ENCODE measurements at regions not wholly inside any gene's neighbourhood (a gene's known extent, or its start where the extent isn't known, plus 50 kb on each side); places are given as distances from the start of the nearest gene placed in this dataset.
"Not testable (repeated sequence)": the region's sequence is repeated elsewhere in the genome, so short reads cannot be mapped to it uniquely, and the experiment has no call there.

DNA sequence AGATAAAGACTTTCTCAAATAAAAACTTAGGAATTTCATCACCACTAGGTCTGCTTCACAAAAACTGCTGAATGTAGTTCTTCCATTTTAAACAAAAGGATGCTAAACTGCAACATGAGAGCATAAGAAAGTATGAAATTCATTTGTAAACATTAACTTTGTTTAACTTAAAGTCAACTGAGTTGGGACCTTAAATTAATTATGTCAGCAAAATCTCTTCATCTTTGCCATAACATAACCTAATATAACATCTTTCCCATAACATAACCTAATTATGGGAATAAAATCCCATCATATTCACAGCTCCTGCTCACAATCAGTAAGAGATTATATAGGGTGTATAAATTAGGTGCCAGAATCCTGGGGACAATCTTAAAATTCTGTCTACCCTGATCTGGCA lies 78.8 kb upstream of the PCSK5 start:
- DNase-seq, result no peak

DNA sequence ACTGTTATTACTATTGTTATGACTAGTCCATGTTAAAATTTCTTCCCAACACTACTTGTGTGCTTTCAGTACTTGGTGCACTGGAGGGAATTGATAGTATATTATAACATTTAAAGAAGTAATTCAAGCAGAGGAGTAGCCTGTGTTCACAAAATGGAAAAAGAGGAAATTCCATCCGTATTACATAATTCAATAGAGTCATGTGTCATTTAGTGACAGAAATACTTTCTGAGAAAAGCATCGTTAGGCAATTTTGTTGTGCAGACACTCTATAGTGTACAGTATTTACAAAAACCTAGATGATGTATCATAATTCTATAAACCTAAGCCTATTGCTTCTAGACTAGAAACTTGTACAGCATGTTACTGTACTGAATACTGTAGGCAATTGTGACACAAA lies 78.3 kb upstream of the PCSK5 start:
- DNase-seq, result no peak

DNA sequence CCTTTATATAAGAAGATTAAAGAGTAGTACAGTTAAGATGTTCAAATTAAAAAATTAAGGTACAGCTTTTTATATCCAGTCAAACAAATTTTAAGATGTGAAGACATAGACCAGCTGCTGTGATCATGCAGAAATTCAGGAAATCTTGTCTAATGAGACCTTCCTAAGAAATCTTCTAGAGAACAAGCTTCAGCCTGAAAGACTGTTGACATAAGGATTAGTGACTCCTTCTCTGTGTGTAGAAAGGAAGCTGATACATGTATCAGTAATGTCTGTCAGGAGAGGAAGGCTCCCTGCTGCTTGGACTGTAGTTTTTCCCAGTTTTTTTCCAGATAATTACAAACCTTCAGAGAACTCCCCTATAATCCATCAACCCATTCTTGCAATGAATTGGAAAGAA lies 75.8 kb upstream of the PCSK5 start:
- DNase-seq, result no peak

DNA sequence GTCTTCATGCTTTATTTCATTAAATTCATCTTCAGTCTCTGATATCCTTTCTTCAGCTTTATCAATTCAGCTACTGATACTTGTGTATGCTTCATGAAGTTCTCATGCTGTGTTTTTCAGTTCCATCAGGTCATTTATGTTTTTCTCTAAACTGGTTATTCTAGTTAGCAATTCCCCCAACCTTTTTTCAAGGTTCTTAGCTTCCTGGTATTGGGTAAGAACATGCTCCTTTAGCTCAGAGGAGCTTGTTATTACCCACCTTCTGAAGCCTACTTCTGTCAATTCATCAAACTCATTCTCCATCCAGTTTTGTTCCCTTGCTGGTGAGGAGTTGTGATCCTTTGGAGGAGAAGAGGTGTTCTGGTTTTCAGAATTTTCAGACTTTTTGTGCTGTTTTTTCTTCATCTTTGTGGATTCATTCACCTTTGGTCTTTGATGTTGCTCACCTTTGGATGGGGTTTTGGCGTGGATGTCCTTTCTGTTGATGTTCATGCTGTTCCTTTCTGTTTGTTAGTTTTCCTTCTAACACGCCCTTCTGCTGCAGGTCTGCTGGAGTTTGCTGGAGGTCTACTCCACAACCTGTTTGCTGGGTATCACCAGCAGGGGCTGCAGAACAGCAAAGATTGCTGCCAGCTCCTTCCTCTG lies 69.9 kb upstream of the PCSK5 start:
- DNase-seq, result not testable (repeated sequence)

DNA sequence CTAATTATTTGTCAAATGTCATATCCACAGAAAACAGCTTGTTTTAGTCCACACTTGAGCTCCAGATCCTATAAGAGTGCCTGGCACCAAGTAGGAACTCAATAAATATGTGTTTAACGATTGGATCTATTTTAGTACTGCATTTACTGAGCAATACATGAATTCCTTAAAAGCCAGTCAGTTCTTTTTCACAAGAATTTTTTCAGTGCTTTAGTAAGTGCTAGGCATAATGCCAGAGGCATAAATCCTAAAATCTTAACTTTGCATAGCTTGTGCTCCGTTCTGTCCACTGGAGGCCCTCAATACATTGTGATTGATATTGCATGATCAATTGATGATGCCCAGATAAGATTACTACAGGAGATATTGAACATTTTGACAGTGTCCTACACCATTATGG lies 67.3 kb upstream of the PCSK5 start:
- no peak for DNase-seq

DNA sequence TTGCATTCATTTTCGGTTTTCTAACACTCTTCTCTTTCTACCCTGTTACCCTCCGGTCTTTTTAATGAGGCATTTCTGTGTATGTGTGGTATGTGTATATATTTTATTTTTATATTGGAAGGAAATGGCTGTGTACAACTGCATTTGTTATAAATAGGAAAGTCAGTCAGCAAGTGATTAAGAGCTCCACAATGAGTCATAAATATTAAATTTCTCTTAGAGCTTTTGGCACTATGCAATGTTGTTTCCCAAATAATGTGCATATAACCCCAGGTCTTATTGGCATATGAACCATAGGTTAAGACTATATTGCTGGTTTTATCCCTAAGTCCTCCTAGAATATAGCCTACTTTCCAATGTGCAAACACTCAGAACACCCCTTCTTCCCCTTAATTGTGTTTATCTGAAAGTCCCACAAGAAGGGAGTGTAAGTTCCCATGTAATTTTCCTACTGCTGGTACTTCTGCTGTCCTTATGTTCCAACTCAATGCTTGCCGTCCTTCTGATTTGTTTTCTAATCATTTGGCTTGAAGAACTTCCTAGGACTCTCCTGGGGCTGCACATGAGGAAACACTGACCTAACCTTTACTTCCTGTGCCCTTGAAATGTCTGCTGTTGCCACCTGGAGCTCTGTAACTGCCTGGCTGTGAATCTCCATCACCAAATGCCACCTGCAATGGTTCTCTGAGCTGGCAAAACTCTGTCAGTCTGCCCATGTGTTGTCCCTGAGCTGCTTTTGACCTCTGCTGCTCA lies 65.5 kb upstream of the PCSK5 start:
- no peak for DNase-seq

DNA sequence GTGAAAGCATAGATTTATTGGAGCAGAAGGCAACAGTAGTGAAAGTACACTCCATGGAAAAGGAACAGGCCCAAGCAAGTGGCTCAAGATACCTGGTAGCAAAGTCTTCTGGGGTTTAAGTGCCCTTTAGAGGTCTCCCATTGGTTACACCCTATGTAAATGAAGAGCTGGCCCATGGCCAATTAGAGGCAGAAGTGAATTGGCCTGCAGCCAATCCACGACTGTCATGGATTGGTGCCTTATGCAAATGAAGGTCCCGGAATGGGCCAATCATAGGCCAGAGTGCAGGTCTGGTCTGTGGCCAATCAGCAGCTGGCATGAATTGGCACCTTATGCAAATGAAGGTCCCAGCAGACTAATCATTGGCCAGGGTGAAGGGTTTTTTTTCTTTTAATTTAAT lies 64.2 kb upstream of the PCSK5 start:
- no peak for DNase-seq

DNA sequence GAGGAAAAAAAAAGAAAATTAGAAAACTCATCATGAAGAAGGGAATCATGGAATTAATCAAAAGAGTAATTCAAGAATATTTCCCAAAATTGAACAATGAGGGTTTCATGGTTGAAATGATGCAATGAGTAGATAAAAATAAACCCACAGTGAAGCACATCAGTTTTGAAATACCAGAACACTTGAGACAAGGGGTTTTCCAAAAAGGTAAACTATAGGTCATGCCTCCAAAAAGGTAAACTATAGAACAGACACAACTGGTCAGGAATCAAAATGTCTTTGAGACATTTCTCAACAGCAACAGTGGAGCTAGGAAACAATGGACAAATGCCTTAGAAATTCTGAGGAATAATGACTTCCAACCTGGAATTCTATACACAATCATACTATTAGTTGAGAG lies 60.2 kb upstream of the PCSK5 start:
- DNase-seq, result no peak

DNA sequence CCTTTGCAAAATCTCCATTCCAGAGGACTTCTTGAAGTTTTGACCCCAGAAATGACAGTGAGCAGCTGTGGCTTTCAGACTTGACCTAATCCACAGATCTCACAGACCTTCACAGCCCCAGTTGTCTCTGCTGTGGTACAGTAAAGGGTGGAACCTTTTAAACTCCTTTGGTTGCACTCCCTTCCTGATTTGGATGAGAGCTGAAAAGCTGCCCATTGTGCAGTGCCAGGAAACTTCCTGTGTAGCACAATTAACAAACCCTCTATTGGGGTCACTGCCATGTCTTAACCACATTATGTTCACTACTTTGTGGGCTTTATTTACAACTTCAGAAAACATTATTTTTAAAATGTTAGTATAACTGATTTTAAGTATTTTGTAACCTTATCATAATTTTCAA lies 56.7 kb upstream of the PCSK5 start:
- DNase-seq, result no peak

DNA sequence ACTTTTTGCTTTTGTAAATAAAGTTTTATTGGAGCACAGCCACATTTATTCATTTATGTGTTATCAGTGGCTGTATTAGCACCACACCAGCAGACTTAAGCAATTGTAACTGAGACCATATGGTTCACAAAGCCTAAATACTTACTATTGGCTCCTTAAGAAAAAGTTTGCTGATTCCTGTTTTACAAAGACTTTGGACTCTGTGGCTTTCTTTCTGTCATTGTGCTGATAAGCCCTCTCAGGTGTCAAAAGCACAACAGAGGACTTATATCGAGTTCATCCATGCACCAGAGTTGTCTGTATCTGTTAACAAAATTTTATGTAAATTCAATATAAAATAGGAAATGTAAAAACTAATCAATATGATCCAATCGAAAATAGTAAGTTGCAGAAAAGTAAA lies 55.6 kb upstream of the PCSK5 start:
- no peak for DNase-seq

All from T-helper 9 cell (primary cell).